Panc1 (cell line): ENCODE measurements at regions not wholly inside any gene's neighbourhood (a gene's known extent, or its start where the extent isn't known, plus 50 kb on each side); places are given as distances from the start of the nearest gene placed in this dataset.

Experiments used
- ATAC-seq: fragments of 200-7000 bp; cut with Tn5 transposase; 2 replicates; pipeline ENCODE4 v1.9.1; 2020; ENCODE audit warnings: mild to moderate bottlenecking, moderate library complexity
- BruUV-seq: library from RNA; stranded (reverse); fragments of 400-500 nt; replicated peaks from 2 replicates; lab custom pipeline; 2021; lab: Mats Ljungman, UMichigan
- CTCF ChIA-PET: fragments of 300-600 bp; sonication (Branson Sonifier 250); formaldehyde crosslinking; loops from one replicate; lab custom pipeline; 2022; ENCODE audit warnings: antibody characterized with exemption; lab: Charles Lee
- POLR2A ChIA-PET: fragments of 300-600 bp; sonication (Branson Sonifier 250); formaldehyde crosslinking; loops from one replicate; lab custom pipeline; 2022; ENCODE audit warnings: antibody characterized with exemption; lab: Charles Lee
- DNase-seq: peaks from one replicate; pipeline ENCODE4 v3.0.0-alpha.2; 2010; ENCODE audit warnings: low read depth, low spot score
- H3K27ac ChIP-seq: 2 replicates; pipeline ENCODE4 v1.5.1; 2011; ENCODE audit warnings: mild to moderate bottlenecking, low read length, inconsistent platforms
- H3K27me3 ChIP-seq: fragments of 200-500 bp; sonication (Bioruptor generic); 2 replicates; pipeline ENCODE4 v1.6.0; 2014; ENCODE audit warnings: low read length, inconsistent platforms; ENCODE audit not compliant: control insufficient read depth, insufficient read depth
- H3K36me3 ChIP-seq: fragments of 200-500 bp; sonication (Bioruptor generic); 2 replicates; pipeline ENCODE4 v1.5.1; 2014; ENCODE audit warnings: inconsistent platforms, mild to moderate bottlenecking, low read length, moderate library complexity; ENCODE audit not compliant: control insufficient read depth, insufficient read depth
- H3K4me1 ChIP-seq: 2 replicates; pipeline ENCODE4 v1.5.1; 2011; ENCODE audit warnings: inconsistent platforms, mild to moderate bottlenecking, low read length, moderate library complexity; ENCODE audit not compliant: control insufficient read depth, insufficient read depth
- H3K4me3 ChIP-seq, 2 experiments: 2 replicates each; pipeline ENCODE4 v1.5.1; 2011 to 2012; ENCODE audit warnings: low read depth in 2 of 2, low read length in 2 of 2, mild to moderate bottlenecking in 2 of 2, inconsistent platforms in 1 of 2, moderate library complexity in 1 of 2
- H3K9me3 ChIP-seq: fragments of 200-500 bp; sonication (Bioruptor generic); 2 replicates; pipeline ENCODE4 v1.5.1; 2014; ENCODE audit warnings: low read depth, mild to moderate bottlenecking, inconsistent platforms, low read length, moderate library complexity; ENCODE audit not compliant: control insufficient read depth, insufficient read depth
- CTCF ChIP-seq: fragments of 450-650 bp; IDR thresholded peaks from 2 replicates; pipeline ENCODE4 v1.5.1; 2017; ENCODE audit warnings: mild to moderate bottlenecking
- POLR2AphosphoS5 ChIP-seq: IDR thresholded peaks from 2 replicates; pipeline ENCODE4 v1.6.1; 2012; ENCODE audit warnings: mild to moderate bottlenecking, low read depth, low read length, moderate library complexity
- REST ChIP-seq, 2 experiments: IDR thresholded peaks; 2 replicates each; pipeline ENCODE4 v1.6.1; 2011 to 2012; ENCODE audit warnings: low read depth in 2 of 2, control low read depth in 1 of 2, low read length in 1 of 2, mild to moderate bottlenecking in 1 of 2, moderate library complexity in 1 of 2; ENCODE audit not compliant: insufficient read depth in 1 of 2
- SIN3A ChIP-seq: IDR thresholded peaks from 2 replicates; pipeline ENCODE4 v1.6.1; 2012; ENCODE audit warnings: low read depth, mild to moderate bottlenecking, low read length, moderate library complexity, borderline replicate concordance; ENCODE audit not compliant: insufficient read depth
- TCF7L2 ChIP-seq: IDR thresholded peaks from 2 replicates; pipeline ENCODE4 v1.6.1; 2011; ENCODE audit warnings: mild to moderate bottlenecking, low read depth, low read length, inconsistent platforms
- in situ Hi-C: cut with HindIII; loops from 2 replicates; pipeline ENCODE4 v1.10.0; 2016; ENCODE audit warnings: low sequenced_read_pairs, low pct_unique_long_range_greater_than_20kb
- intact Hi-C: fragments of 100-400 bp; cut with micrococcal nuclease; formaldehyde crosslinking; loops from one replicate; pipeline ENCODE4 v1.10.0; 2022; ENCODE audit not compliant: unreplicated experiment

GRCh38 chr22:22816171-22816514 is 71.5 kb upstream of the IGLL5 start:
- in situ Hi-C loops = no loop called here
- ChIA-PET POLR2A (no interaction called here), CTCF (no interaction called here)

GRCh38 chr22:22816766-22817410 is 70.7 kb upstream of the IGLL5 start:
- H3K27me3 ChIP-seq = no peaks in the 10 kb centered on the region
- ChIA-PET CTCF (no interaction called here), POLR2A (no interaction called here)
- no peaks in the 10 kb centered on the region for H3K36me3 ChIP-seq
- no peak for DNase-seq
- H3K4me3 ChIP-seq = no peak overlapping the region
- no peak overlapping the region for H3K27ac ChIP-seq
- no peaks in the 10 kb centered on the region for H3K4me1 ChIP-seq
- in situ Hi-C loops = no loop called here
- no peak for ATAC-seq
- intact Hi-C loops = no loop called here
- no peak for TF ChIP-seq SIN3A
- TF ChIP-seq CTCF = no peak
- TF ChIP-seq POLR2AphosphoS5 = no peak
- no peak for TF ChIP-seq REST (IDR thresholded peaks at IDR 0.05; ENCODE audit: insufficient read depth in 1 of 2, low read depth in 2 of 2, low read length in 1 of 2)
- no peak for TF ChIP-seq TCF7L2
- no peaks in the 10 kb centered on the region for H3K9me3 ChIP-seq
- no TSS peak for BruUV-seq

More at GRCh38 chr22:22816171-22816514, 71.5 kb upstream of the IGLL5 start:
- TF ChIP-seq CTCF (no peak), POLR2AphosphoS5 (no peak), REST (IDR thresholded peaks at IDR 0.05; ENCODE audit: insufficient read depth in 1 of 2, low read depth in 2 of 2, low read length in 1 of 2) (no peak), SIN3A (no peak), TCF7L2 (no peak)
- Histone ChIP-seq H3K4me3 (no peak overlapping the region), H3K36me3 (no peaks in the 10 kb centered on the region), H3K27me3 (no peaks in the 10 kb centered on the region), H3K9me3 (no peaks in the 10 kb centered on the region), H3K4me1 (no peaks in the 10 kb centered on the region), H3K27ac (no peak overlapping the region)
- ATAC-seq (no peak), DNase-seq (no peak)
- no TSS peak for BruUV-seq
- intact Hi-C loops = no loop called here
